ENCODE measurements at regions not wholly inside any gene's neighbourhood (a gene's known extent, or its start where the extent isn't known, plus 50 kb on each side); places are given as distances from the start of the nearest gene placed in this dataset.

DNA sequence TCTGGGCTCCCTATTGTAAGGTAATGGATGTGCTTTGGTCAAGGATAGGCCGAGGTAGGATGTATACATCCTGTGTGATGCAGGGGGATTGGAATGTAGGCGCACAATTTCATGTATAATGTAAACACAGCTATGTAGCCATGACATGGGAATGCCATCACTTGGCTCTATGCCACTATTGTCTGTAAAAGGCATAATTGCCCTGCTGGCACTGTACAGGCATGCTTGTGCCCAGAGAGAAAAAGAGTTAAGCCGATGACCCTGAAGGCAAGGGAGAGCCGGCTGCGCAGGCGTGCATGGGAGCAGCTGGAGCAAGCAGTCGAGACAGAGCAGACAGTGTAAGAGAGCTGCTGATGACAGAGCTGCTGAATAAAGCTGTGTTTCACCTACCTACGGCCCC lies 212.5 kb upstream of the CPHXL start:
- TF ChIP-seq, protein P1, sequence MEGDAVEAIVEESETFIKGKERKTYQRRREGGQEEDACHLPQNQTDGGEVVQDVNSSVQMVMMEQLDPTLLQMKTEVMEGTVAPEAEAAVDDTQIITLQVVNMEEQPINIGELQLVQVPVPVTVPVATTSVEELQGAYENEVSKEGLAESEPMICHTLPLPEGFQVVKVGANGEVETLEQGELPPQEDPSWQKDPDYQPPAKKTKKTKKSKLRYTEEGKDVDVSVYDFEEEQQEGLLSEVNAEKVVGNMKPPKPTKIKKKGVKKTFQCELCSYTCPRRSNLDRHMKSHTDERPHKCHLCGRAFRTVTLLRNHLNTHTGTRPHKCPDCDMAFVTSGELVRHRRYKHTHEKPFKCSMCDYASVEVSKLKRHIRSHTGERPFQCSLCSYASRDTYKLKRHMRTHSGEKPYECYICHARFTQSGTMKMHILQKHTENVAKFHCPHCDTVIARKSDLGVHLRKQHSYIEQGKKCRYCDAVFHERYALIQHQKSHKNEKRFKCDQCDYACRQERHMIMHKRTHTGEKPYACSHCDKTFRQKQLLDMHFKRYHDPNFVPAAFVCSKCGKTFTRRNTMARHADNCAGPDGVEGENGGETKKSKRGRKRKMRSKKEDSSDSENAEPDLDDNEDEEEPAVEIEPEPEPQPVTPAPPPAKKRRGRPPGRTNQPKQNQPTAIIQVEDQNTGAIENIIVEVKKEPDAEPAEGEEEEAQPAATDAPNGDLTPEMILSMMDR (IDR thresholded peaks at IDR 0.05) = no peak
- TF ChIP-seq POLR2A (IDR thresholded peaks at IDR 0.05) = no peak
- no peak for ATAC-seq
- no peak overlapping the region for H3K4me3 ChIP-seq
- intact Hi-C loops (cut with DNase I) = no loop called here
- DNase-seq = no peak
- no peaks in the 10 kb centered on the region for H3K9me3 ChIP-seq
- H3K4me1 ChIP-seq = no peaks in the 10 kb centered on the region
- H3K36me3 ChIP-seq = no peaks in the 10 kb centered on the region
- 45% methylated on average over 4 of the region's 8 CpGs for WGBS (ENCODE audit: insufficient coverage, low coverage, low lambda C conversion rate, missing lambda C conversion rate)
- no peak overlapping the region for H3K27ac ChIP-seq
- H3K27me3 ChIP-seq = no peaks in the 10 kb centered on the region

DNA sequence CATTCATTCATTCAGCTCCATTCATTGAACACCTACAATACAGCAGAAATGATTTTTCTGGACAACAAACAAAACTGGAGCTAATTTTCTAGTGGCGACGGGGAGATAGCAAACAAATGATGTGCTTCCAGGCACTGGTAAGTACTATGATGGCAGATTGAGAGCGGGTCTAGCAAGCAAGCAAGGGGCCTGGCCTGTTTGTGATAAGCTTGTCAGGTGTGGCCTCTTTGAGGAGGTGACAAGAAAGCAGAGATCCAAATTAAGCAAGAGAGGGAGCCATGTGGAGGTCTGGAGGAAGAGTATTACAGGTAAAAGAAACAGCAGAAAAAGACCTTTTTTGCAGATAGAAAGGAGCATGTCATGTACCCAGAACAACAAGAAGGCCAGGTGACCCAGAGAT lies 216.1 kb upstream of the CPHXL start:
- no peak overlapping the region for H3K4me3 ChIP-seq
- TF ChIP-seq, protein P1 (IDR thresholded peaks at IDR 0.05) = no peak
- no peak for TF ChIP-seq POLR2A (IDR thresholded peaks at IDR 0.05)
- no peak for ATAC-seq
- H3K4me1 ChIP-seq = no peaks in the 10 kb centered on the region
- no peaks in the 10 kb centered on the region for H3K36me3 ChIP-seq
- WGBS (ENCODE audit: insufficient coverage, low coverage, low lambda C conversion rate, missing lambda C conversion rate) = 61% methylated on average over 3 of the region's 3 CpGs
- H3K27ac ChIP-seq = no peak overlapping the region
- DNase-seq = no peak
- H3K27me3 ChIP-seq = no peaks in the 10 kb centered on the region
- intact Hi-C loops (cut with DNase I) = no loop called here
- no peaks in the 10 kb centered on the region for H3K9me3 ChIP-seq

DNA sequence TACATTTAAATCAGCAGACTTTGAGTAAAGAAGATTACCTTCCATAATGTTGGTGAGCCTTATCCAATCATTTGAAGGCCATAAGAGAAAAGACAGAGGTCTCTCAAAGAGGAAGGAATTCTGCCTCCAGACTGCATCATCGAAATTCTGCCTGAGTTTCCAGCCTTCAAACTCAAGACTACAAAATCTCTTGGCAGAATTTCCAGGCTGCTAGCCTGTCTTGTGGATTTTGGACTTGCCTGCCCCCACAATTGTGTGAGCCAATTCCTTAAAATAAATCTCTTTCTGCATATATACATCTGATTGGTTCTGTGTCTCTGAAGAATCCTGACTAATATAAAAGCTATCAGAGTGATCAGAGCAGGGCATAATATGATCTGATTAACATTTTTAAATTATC lies 216.6 kb upstream of the CPHXL start:
- H3K9me3 ChIP-seq = no peaks in the 10 kb centered on the region
- no peak overlapping the region for H3K4me3 ChIP-seq
- TF ChIP-seq POLR2A (IDR thresholded peaks at IDR 0.05) = no peak
- TF ChIP-seq, protein P1 (IDR thresholded peaks at IDR 0.05) = no peak
- H3K4me1 ChIP-seq = no peaks in the 10 kb centered on the region
- H3K27me3 ChIP-seq = no peaks in the 10 kb centered on the region
- 0% methylated on average over 1 of the region's 1 CpG for WGBS (ENCODE audit: insufficient coverage, low coverage, low lambda C conversion rate, missing lambda C conversion rate)
- H3K36me3 ChIP-seq = no peaks in the 10 kb centered on the region
- ATAC-seq (no peak), DNase-seq (no peak)
- intact Hi-C loops (cut with DNase I) = no loop called here
- no peak overlapping the region for H3K27ac ChIP-seq

DNA sequence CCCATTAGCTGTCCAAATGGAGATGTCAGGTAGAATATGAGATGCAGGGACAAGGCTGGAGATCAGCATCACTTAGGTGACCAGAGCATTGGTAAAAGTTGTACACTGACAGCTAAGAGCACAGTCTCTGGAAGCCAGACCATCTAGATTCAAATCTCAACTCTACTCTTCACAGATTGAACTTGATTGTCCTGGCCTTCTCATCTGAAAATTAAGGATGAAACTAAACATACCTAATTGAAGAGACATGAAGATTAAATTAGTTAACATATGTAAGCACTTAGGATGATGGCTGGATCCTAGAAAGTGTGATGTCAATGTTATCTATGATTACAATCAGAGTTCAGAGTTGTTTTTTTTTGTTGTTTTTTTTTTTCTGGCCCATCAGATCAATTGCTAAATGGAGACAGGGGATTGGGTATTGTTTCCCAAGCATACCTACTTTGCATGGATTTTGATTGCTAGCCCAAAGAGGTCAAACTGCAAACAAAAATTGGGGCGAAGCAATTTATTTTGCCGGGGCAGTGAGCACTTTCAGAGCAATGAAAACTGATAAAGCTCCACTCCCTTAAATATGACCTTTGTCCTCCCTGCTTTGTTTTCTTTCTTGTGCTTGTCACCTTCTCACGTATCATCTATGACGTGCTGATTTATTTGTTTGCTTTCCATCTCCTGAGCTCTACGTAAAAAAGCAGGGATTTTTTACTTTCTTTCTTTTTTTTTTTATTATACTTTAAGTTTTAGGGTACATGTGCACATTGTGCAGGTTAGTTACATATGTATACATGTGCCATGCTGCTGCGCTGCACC lies 217.6 kb upstream of the CPHXL start:
- DNase-seq = no peak
- H3K4me1 ChIP-seq = no peaks in the 10 kb centered on the region
- no peak overlapping the region for H3K27ac ChIP-seq
- ATAC-seq = no peak
- no peaks in the 10 kb centered on the region for H3K27me3 ChIP-seq
- no peak overlapping the region for H3K4me3 ChIP-seq
- intact Hi-C loops (cut with DNase I) = no loop called here
- no peak for TF ChIP-seq POLR2A (IDR thresholded peaks at IDR 0.05)
- TF ChIP-seq, protein P1 (IDR thresholded peaks at IDR 0.05) = no peak
- WGBS (ENCODE audit: insufficient coverage, low coverage, low lambda C conversion rate, missing lambda C conversion rate) = 26% methylated on average over 6 of the region's 6 CpGs
- H3K36me3 ChIP-seq = no peaks in the 10 kb centered on the region
- H3K9me3 ChIP-seq = no peaks in the 10 kb centered on the region
